ENCODE measurements at regions not wholly inside any gene's neighbourhood (a gene's known extent, or its start where the extent isn't known, plus 50 kb on each side); places are given as distances from the start of the nearest gene placed in this dataset.

DNA sequence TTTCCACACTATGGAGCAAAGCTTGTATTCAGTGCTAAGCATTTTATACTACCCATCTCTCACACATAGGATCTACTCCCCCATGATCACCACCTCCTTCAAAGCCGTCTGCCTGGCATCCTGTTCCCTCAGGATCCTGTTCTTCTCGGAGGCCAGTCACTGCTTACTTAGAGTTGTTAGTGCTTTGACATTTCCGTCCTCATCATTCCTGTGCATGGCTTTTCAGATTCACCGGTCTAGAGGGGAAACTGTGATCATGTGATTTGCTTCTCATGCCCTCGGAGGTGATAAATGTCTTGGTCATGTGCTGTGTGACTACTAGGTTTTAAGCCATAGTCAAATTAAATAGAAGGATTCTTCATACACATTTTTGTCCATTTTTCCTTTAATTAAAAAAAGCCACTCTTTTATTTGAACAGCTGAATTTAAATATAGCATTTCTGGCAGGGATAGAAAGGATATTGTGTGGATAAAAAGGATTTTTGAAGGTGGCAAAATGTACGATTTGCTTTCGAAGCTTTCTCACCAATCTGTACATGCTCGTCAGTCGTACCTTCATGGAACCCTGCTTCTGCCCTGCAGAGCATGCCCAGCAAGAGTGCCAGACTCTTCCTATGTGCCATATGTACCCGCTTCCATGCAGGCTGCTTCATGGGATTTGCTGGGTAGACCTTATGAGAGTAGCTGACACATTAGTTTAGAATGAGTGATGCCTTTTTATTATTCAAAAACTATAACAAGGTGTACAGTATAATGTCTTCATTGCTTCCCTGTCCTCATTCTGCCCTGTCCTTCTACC, 53.3 kb downstream of the BMAL2 start:
- TF ChIP-seq ZBTB17 (tag by site-specific recombination; IDR thresholded peaks at IDR 0.05) (no peak), ZNF530 (tag by site-specific recombination; IDR thresholded peaks at IDR 0.05; ENCODE audit: low read depth) (no peak), ZNF223 (tag by site-specific recombination; IDR thresholded peaks at IDR 0.05) (no peak), ZNF654 (tag by site-specific recombination; IDR thresholded peaks at IDR 0.05; ENCODE audit: low read depth) (no peak), MZF1 (tag by site-specific recombination; IDR thresholded peaks at IDR 0.05; ENCODE audit: borderline replicate concordance) (no peak), ZNF785 (tag by site-specific recombination; IDR thresholded peaks at IDR 0.05) (no peak), ZBTB48 (tag by site-specific recombination; IDR thresholded peaks at IDR 0.05) (no peak), ZFP69B (tag by site-specific recombination; IDR thresholded peaks at IDR 0.05) (no peak), ZNF548 (tag by site-specific recombination; IDR thresholded peaks at IDR 0.05) (no peak), ZNF621 (tag by site-specific recombination; IDR thresholded peaks at IDR 0.05) (no peak), KLF8 (tag by site-specific recombination; IDR thresholded peaks at IDR 0.05) (no peak), ZNF248 (tag by site-specific recombination; IDR thresholded peaks at IDR 0.05) (no peak), HOXD13 (CRISPR knock-in tag; IDR thresholded peaks at IDR 0.05; ENCODE audit: borderline replicate concordance) (no peak)
- TF ChIP-seq, protein P1, sequence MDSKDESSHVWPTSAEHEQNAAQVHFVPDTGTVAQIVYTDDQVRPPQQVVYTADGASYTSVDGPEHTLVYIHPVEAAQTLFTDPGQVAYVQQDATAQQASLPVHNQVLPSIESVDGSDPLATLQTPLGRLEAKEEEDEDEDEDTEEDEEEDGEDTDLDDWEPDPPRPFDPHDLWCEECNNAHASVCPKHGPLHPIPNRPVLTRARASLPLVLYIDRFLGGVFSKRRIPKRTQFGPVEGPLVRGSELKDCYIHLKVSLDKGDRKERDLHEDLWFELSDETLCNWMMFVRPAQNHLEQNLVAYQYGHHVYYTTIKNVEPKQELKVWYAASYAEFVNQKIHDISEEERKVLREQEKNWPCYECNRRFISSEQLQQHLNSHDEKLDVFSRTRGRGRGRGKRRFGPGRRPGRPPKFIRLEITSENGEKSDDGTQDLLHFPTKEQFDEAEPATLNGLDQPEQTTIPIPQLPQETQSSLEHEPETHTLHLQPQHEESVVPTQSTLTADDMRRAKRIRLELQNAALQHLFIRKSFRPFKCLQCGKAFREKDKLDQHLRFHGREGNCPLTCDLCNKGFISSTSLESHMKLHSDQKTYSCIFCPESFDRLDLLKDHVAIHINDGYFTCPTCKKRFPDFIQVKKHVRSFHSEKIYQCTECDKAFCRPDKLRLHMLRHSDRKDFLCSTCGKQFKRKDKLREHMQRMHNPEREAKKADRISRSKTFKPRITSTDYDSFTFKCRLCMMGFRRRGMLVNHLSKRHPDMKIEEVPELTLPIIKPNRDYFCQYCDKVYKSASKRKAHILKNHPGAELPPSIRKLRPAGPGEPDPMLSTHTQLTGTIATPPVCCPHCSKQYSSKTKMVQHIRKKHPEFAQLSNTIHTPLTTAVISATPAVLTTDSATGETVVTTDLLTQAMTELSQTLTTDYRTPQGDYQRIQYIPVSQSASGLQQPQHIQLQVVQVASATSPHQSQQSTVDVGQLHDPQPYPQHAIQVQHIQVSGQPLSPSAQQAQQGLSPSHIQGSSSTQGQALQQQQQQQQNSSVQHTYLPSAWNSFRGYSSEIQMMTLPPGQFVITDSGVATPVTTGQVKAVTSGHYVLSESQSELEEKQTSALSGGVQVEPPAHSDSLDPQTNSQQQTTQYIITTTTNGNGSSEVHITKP (tag by site-specific recombination; IDR thresholded peaks at IDR 0.05) = no peak
- no peak overlapping the region for H3K4me3 ChIP-seq (ENCODE audit: low read depth, low read length)
- no peaks in the 10 kb centered on the region for H3K9me3 ChIP-seq (ENCODE audit: control insufficient read depth, insufficient read depth, low read depth, low read length)
- no peak overlapping the region for H3K27ac ChIP-seq (ENCODE audit: extremely low read depth, low read depth, low read length)
- H3K4me1 ChIP-seq (ENCODE audit: control insufficient read depth, insufficient read depth, low read length) = no peaks in the 10 kb centered on the region
- H3K36me3 ChIP-seq (ENCODE audit: control insufficient read depth in 2 of 2, insufficient read depth in 1 of 2, low read length in 2 of 2) = peaks cover 20% of the 10 kb centered on the region in 2 experiments
- CTCF ChIA-PET = interaction anchor here (0.6 to 1.9 kb wide), 5 partner anchors 9 to 510 kb away, joined by 3 to 12 read pairs (median 4); no protein-coding TSS in a partner anchor
- POLR2A ChIA-PET = no interaction called here

DNA sequence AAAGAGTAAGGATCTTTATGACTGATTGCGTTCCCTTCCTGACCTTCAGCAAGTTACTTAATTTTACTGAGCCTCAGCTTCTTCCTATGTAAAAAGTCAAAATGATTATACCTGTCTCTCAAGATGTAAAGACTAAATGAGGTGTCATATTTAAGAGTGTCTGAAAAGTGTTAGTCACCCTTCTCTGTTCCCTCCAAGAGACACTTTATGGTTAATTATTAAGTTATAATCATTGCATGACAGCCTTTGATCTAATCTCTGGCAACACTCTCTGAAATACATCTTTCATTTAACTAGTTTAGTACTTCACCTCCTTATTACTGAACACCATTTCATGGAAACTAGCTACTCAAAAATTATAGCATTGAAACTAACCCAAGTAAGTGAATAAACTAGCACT, 54.8 kb downstream of the BMAL2 start:
- H3K4me3 ChIP-seq (ENCODE audit: low read depth, low read length) = no peak overlapping the region
- no peaks in the 10 kb centered on the region for H3K4me1 ChIP-seq (ENCODE audit: control insufficient read depth, insufficient read depth, low read length)
- POLR2A ChIA-PET = no interaction called here
- no peak overlapping the region for H3K27ac ChIP-seq (ENCODE audit: extremely low read depth, low read depth, low read length)
- peaks cover 23 to 25% of the 10 kb centered on the region in 2 experiments for H3K36me3 ChIP-seq (ENCODE audit: control insufficient read depth in 2 of 2, insufficient read depth in 1 of 2, low read length in 2 of 2)
- no peaks in the 10 kb centered on the region for H3K9me3 ChIP-seq (ENCODE audit: control insufficient read depth, insufficient read depth, low read depth, low read length)
- CTCF ChIA-PET = interaction anchor here (0.5 to 1.3 kb wide), 5 partner anchors 18 to 1212 kb away, joined by 3 to 5 read pairs (median 4); no protein-coding TSS in a partner anchor
- no peak for TF ChIP-seq ZNF529 (tag by site-specific recombination; IDR thresholded peaks at IDR 0.05; ENCODE audit: insufficient replicate concordance)
- no peak for TF ChIP-seq ZBTB21 (tag by site-specific recombination; IDR thresholded peaks at IDR 0.05)
- no peak for TF ChIP-seq PRDM1 (tag by site-specific recombination; IDR thresholded peaks at IDR 0.05)
- TF ChIP-seq, protein P2, sequence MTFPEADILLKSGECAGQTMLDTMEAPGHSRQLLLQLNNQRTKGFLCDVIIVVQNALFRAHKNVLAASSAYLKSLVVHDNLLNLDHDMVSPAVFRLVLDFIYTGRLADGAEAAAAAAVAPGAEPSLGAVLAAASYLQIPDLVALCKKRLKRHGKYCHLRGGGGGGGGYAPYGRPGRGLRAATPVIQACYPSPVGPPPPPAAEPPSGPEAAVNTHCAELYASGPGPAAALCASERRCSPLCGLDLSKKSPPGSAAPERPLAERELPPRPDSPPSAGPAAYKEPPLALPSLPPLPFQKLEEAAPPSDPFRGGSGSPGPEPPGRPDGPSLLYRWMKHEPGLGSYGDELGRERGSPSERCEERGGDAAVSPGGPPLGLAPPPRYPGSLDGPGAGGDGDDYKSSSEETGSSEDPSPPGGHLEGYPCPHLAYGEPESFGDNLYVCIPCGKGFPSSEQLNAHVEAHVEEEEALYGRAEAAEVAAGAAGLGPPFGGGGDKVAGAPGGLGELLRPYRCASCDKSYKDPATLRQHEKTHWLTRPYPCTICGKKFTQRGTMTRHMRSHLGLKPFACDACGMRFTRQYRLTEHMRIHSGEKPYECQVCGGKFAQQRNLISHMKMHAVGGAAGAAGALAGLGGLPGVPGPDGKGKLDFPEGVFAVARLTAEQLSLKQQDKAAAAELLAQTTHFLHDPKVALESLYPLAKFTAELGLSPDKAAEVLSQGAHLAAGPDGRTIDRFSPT (tag by site-specific recombination; IDR thresholded peaks at IDR 0.05) = no peak
- TF ChIP-seq, protein P3, sequence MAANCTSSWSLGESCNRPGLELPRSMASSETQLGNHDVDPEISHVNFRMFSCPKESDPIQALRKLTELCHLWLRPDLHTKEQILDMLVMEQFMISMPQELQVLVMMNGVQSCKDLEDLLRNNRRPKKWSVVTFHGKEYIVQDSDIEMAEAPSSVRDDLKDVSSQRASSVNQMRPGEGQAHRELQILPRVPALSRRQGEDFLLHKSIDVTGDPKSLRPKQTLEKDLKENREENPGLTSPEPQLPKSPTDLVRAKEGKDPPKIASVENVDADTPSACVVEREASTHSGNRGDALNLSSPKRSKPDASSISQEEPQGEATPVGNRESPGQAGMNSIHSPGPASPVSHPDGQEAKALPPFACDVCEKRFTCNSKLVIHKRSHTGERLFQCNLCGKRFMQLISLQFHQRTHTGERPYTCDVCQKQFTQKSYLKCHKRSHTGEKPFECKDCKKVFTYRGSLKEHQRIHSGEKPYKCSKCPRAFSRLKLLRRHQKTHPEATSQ (tag by site-specific recombination; IDR thresholded peaks at IDR 0.05) = no peak
- TF ChIP-seq, protein P4, sequence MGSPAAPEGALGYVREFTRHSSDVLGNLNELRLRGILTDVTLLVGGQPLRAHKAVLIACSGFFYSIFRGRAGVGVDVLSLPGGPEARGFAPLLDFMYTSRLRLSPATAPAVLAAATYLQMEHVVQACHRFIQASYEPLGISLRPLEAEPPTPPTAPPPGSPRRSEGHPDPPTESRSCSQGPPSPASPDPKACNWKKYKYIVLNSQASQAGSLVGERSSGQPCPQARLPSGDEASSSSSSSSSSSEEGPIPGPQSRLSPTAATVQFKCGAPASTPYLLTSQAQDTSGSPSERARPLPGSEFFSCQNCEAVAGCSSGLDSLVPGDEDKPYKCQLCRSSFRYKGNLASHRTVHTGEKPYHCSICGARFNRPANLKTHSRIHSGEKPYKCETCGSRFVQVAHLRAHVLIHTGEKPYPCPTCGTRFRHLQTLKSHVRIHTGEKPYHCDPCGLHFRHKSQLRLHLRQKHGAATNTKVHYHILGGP (tag by site-specific recombination; IDR thresholded peaks at IDR 0.05) = no peak
- TF ChIP-seq, protein P5, sequence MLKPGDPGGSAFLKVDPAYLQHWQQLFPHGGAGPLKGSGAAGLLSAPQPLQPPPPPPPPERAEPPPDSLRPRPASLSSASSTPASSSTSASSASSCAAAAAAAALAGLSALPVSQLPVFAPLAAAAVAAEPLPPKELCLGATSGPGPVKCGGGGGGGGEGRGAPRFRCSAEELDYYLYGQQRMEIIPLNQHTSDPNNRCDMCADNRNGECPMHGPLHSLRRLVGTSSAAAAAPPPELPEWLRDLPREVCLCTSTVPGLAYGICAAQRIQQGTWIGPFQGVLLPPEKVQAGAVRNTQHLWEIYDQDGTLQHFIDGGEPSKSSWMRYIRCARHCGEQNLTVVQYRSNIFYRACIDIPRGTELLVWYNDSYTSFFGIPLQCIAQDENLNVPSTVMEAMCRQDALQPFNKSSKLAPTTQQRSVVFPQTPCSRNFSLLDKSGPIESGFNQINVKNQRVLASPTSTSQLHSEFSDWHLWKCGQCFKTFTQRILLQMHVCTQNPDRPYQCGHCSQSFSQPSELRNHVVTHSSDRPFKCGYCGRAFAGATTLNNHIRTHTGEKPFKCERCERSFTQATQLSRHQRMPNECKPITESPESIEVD (tag by site-specific recombination; IDR thresholded peaks at IDR 0.05) = no peak
- no peak for TF ChIP-seq GLI2 (tag by site-specific recombination; IDR thresholded peaks at IDR 0.05; ENCODE audit: borderline replicate concordance, low read depth)
- TF ChIP-seq ZNF16 (tag by site-specific recombination; IDR thresholded peaks at IDR 0.05; ENCODE audit: low read depth) = no peak
- TF ChIP-seq ZNF169 (tag by site-specific recombination; IDR thresholded peaks at IDR 0.05) = no peak
